NCI-H1048 (cell line): ENCODE measurements at regions not wholly inside any gene's neighbourhood (a gene's known extent, or its start where the extent isn't known, plus 50 kb on each side); places are given as distances from the start of the nearest gene placed in this dataset.

Experiments
- DNase-seq: peaks from one replicate; lab custom pipeline; 2025; lab: John Stamatoyannopoulos, UW

GRCh38 chr2:145095641-145096435, 575.9 kb upstream of the ZEB2 start:
- DNase-seq: no peak

DNA sequence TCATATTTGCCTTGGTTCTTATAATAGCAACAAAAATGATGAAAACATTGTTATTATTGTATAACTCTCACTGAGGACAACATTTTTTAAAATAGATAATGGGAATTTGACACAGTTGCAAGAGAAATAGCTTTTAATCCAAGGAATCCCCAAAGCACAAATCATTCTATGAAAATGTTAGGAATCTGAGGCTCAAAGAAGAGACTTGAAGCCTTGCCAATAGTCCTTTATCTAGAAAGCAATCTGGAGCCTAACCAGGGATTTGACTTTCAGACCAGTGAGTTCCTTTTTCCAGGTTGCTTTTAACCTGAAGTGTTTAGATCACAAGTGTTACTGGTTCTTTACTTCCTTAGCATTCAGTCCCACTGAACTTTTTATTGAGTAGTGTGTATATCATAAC, 574.5 kb upstream of the ZEB2 start:
- no peak for DNase-seq

- DNase-seq: no peak
Observed at GRCh38 chr2:145091967-145092366, 572.0 kb upstream of the ZEB2 start.

- no peak for DNase-seq
Observed at GRCh38 chr2:145090841-145091761, 571.2 kb upstream of the ZEB2 start.

- no peak for DNase-seq
Observed at GRCh38 chr2:145088756-145089155, 568.8 kb upstream of the ZEB2 start.

DNA sequence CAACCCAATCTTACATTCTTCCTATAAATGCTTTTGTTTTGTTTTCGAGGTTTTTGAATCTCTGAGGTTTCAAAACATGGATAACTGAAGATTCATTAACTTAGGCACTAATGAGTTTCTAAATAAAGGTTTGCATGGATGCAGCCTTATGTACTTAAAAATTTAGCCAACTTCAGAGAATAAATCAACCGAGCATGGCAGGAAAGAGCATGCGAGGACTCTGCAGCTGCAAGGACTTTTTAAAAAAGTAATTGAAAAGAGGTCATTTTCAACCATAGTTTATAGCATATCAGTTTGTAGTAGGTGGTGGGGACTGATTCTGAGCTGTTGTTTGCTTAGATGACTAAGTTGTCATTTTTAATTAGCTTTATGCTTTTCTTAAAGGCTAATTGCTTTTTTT, 567.0 kb upstream of the ZEB2 start:
- no peak for DNase-seq

GRCh38 chr2:145085612-145086011, 565.7 kb upstream of the ZEB2 start:
- no peak for DNase-seq

DNA sequence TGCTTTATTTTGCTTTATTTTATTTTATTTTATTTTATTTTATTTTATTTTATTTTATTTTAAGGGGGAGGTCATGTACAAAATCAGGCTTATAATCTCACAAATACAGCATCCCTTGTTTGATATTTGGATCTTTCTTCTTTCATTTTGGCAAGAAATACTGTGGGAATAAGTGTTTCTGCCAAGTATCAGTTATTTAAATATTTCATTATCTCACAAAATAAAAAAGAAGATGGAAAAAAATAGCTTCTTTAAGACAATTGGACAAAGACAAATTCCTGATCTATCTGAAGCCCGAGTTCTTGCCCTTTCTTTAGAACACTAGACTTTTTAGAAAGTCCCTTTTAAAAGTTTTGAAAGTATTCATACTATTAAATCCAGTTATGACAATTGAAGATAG, 560.5 kb upstream of the ZEB2 start:
- DNase-seq: no peak

GRCh38 chr2:145079641-145080040, 559.7 kb upstream of the ZEB2 start:
- DNase-seq: no peak

DNA sequence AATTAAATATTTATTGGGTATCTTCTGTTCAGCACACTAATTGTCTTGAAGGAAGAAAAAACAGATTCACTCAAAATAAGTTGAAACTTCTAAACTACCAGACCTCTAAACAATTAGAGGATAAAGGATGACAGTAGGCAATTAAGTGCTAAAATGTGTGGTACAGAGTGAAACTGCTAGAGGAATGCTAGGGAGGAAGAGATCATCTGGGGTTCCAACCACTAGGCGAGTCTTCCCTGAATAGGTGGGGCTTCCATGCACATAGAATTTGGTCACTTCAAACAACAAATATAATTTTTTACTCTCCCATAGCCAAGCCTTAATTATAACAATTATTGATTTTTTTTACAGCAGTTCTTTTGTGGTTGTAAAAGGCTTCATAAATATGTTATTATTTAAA, 559.0 kb upstream of the ZEB2 start:
- no peak for DNase-seq

GRCh38 chr2:145076085-145076484, 556.2 kb upstream of the ZEB2 start:
- no peak for DNase-seq

- no peak for DNase-seq
Observed at GRCh38 chr2:145075454-145076062, 555.6 kb upstream of the ZEB2 start.

DNA sequence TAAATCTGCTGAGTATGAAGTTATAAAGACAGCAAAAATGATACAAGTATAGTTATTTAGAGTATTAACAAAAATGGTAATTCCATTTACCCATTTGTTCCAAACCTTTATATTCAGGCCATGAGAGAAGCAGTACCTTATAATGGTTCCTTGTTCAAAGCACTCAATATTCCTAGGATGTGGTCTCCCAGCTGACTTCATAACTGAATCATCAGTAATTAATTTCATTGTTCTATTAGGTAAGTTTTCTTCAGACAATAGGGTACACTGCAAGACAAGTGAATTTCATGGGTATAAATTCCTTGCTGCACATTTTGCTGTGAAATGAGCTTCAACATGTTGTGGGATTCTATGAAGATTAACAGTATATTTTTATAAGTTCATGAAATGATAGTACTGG, 550.8 kb upstream of the ZEB2 start:
- no peak for DNase-seq

DNA sequence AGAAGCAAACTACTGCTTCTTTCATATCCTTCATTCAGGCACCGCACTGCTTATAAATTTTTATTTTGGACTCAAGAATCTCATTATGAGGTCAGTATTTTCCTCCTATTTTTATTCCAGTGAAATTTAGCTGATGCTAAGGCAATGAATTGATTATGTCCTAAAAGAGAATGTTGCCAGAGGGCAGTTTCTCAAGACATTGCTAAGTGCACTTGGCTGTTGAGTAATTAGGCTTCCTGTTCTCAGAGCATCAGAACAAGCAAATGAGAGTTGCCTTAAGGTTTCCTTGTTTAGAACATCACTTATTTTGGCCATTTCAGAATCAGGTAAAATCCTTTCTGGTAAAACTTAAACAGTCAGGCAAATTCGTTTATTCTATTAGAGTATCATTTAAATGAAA, 548.6 kb upstream of the ZEB2 start:
- no peak for DNase-seq

- DNase-seq: no peak
Observed at GRCh38 chr2:145067549-145068030, 547.7 kb upstream of the ZEB2 start.

DNA sequence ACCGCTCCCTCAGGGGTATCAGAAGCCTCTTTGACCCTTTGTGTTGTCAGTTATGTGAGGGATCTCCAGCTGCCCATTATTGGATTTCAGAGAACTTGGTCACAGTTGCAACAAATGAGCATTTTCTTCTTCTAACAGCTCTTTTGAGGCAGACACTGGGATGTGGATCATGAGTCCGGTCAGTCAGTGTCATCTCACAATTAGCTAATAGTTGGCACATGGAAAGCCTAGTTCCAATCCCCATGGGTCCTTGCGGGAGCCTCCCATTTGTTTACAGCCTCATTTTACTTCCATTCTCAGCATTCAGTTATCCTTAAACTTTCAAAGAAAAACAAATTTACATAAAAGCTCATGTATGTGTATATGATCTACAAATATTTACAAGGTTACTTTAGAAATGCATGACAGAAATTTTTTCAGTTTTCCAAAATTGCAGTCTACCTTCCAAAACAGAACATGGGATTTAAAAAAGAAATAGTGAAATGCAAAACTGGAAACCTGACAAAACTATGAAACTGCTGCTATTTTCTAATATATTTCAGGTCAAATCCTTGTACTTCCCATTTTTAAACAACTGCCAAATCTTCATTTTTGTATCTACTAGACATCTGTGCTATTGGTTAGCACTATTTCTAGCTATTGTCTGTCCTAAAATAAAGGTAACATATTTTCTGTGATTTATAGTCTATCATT, 547.1 kb upstream of the ZEB2 start:
- no peak for DNase-seq

- no peak for DNase-seq
Observed at GRCh38 chr2:145066151-145066661, 546.3 kb upstream of the ZEB2 start.

- no peak for DNase-seq
Observed at GRCh38 chr2:145065342-145065741, 545.4 kb upstream of the ZEB2 start.

DNA sequence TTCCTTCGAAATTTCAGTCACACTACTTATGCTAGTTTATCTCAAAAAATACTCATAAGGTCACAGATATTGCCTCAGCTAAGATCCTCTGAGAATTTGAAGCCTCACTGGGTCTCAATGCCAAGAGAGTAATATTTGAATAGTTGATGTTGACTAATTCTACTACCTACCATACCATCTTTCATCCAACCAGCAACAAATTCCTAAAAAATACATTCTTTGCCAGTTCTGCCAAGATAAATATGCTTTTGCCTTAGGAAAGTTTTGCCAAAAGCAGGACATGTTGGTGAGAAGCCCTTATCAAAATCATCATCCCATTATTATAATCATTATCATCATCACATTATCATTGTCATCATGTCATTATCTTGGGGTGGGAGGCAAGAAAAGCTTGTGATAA, 544.6 kb upstream of the ZEB2 start:
- no peak for DNase-seq

DNA sequence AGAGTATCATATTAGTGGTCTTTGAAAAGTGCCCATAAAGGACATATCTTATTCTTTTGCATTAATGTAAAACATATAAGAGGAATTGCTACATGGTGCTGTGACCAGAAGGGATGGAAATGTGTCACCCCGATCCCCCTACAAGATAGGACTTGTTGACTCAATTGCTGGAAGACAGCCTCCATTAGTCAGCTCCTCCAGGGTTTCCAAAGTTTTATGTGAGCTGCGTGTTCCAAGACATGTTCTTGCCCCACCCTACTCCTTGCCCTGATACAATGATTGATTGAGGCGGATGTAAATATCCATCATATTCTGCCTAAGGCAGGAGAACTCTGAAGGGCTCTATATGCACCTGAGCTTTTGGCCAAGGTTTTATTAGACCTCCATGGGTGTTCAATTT, 541.0 kb upstream of the ZEB2 start:
- DNase-seq: no peak

- no peak for DNase-seq
Observed at GRCh38 chr2:145059914-145060313, 540.0 kb upstream of the ZEB2 start.

GRCh38 chr2:145059343-145059742, 539.4 kb upstream of the ZEB2 start:
- no peak for DNase-seq
